HepG2 (cell line): ENCODE measurements at regions not wholly inside any gene's neighbourhood (a gene's known extent, or its start where the extent isn't known, plus 50 kb on each side); places are given as distances from the start of the nearest gene placed in this dataset.

ENCODE experiments used
- ATAC-seq: fragments of 200-7000 bp; cut with Tn5 transposase; 3 replicates; pipeline ENCODE4 v1.9.1; 2020; ENCODE audit warnings: mild to moderate bottlenecking, moderate library complexity
- BruUV-seq: library from RNA; stranded (reverse); fragments of 400-500 nt; replicated peaks from 2 replicates; lab custom pipeline; 2021; lab: Mats Ljungman, UMichigan
- CTCF ChIA-PET: fragments of 300-600 bp; formaldehyde crosslinking; extraction: SDS; loops from one replicate; lab custom pipeline; 2021; ENCODE audit warnings: low total read pairs, inconsistent platforms, low intra/inter-chr PET ratio; lab: Yijun Ruan, JAX
- POLR2A ChIA-PET: fragments of 350-600 bp; sonication (Branson Sonifier 250); formaldehyde crosslinking; loops from one replicate; lab custom pipeline; 2020; ENCODE audit warnings: antibody characterized with exemption, inconsistent platforms; lab: Yijun Ruan, JAX
- DNase-seq: peaks from one replicate; pipeline ENCODE4 v3.0.0-alpha.2; 2015; ENCODE audit warnings: low spot score
- FAIRE-seq: peaks from 3 replicates; lab custom pipeline; 2011; peaks lifted over from hg19 to GRCh38; lab: Jason Lieb, UNC
- H2AFZ ChIP-seq: one replicate; pipeline ENCODE4 v1.6.1; 2011; ENCODE audit warnings: low read length, inconsistent platforms
- H3K27ac ChIP-seq: fragments of 300-600 bp; 3 replicates; pipeline ENCODE4 v1.8.0; 2011; ENCODE audit warnings: mixed run types, mild to moderate bottlenecking, mixed read lengths, low read length, inconsistent platforms; ENCODE audit not compliant: insufficient read depth; ENCODE audit errors: extremely low read length
- H3K27me3 ChIP-seq, 2 experiments: fragments of 200-600 bp in 1 of 2; 2 replicates in 1 of 2; 3 replicates in 1 of 2; pipeline versions ENCODE4 v1.6.0 to v1.8.0; 2011; ENCODE audit warnings: low read length in 2 of 2, mild to moderate bottlenecking in 2 of 2, moderate library complexity in 2 of 2, inconsistent platforms in 1 of 2; ENCODE audit not compliant: insufficient read depth in 2 of 2, control insufficient read depth in 1 of 2
- H3K36me3 ChIP-seq, 2 experiments: fragments of 200-600 bp in 1 of 2; replicated peaks in 1 of 2; 2 replicates in 1 of 2; 3 replicates in 1 of 2; pipeline versions ENCODE4 v1.5.1 to v1.8.0; 2011; ENCODE audit warnings: low read length in 2 of 2, inconsistent platforms in 1 of 2; ENCODE audit not compliant: insufficient read depth in 2 of 2, control insufficient read depth in 1 of 2
- H3K4me1 ChIP-seq: 2 replicates; pipeline ENCODE4 v1.5.1; 2012; ENCODE audit warnings: low read length, inconsistent platforms; ENCODE audit not compliant: insufficient read depth
- H3K4me2 ChIP-seq: 2 replicates; pipeline ENCODE4 v1.6.0; 2011; ENCODE audit warnings: low read depth, low read length, inconsistent platforms
- H3K4me3 ChIP-seq, 3 experiments: fragments of 200-600 bp in 1 of 3; sonication (generic), shearing (Covaris generic) in 1 of 3; replicated peaks in 1 of 3; 2 replicates each; pipeline ENCODE4 v1.5.1; 2011 to 2016; ENCODE audit warnings: low read length in 3 of 3, inconsistent platforms in 2 of 3, low read depth in 2 of 3, mild to moderate bottlenecking in 2 of 3, control low read depth in 1 of 3, mixed read lengths in 1 of 3; ENCODE audit not compliant: insufficient read depth in 1 of 3
- H3K79me2 ChIP-seq: one replicate; pipeline ENCODE4 v1.6.1; 2011; ENCODE audit warnings: low read length, inconsistent platforms; ENCODE audit not compliant: insufficient read depth
- H3K9ac ChIP-seq: 2 replicates; pipeline ENCODE4 v1.6.0; 2011; ENCODE audit warnings: mild to moderate bottlenecking, low read depth, low read length, inconsistent platforms; ENCODE audit not compliant: insufficient read depth
- H3K9me3 ChIP-seq: 2 replicates; pipeline ENCODE4 v1.5.1; 2012; ENCODE audit warnings: mild to moderate bottlenecking, low read length
- H4K20me1 ChIP-seq: 2 replicates; pipeline ENCODE4 v1.6.0; 2011; ENCODE audit warnings: inconsistent platforms, mild to moderate bottlenecking, low read length, moderate library complexity; ENCODE audit not compliant: insufficient read depth
- AGO1 ChIP-seq: fragments of 200-400 bp; formaldehyde crosslinking; IDR thresholded peaks from 2 replicates; pipeline ENCODE4 v1.6.1; 2017; ENCODE audit warnings: mild to moderate bottlenecking, low read depth, low read length, moderate library complexity; ENCODE audit not compliant: poor library complexity, severe bottlenecking
- DR1 ChIP-seq: sonication (generic); formaldehyde crosslinking; IDR thresholded peaks from 2 replicates; pipeline ENCODE4 v1.8.0; 2021; ENCODE audit warnings: mild to moderate bottlenecking, missing genetic modification reagents, inconsistent platforms
- HMGXB3 ChIP-seq: sonication (generic); formaldehyde crosslinking; IDR thresholded peaks from 2 replicates; pipeline ENCODE4 v1.4.0; 2020; ENCODE audit warnings: missing genetic modification reagents, borderline replicate concordance
- MAX ChIP-seq: IDR thresholded peaks from 2 replicates; pipeline ENCODE4 v1.6.1; 2012; ENCODE audit warnings: inconsistent platforms
- NFKB2 ChIP-seq: sonication (generic); formaldehyde crosslinking; IDR thresholded peaks from 2 replicates; pipeline ENCODE4 v1.4.0; 2020; ENCODE audit warnings: missing genetic modification reagents, borderline replicate concordance
- ZMYM2 ChIP-seq: sonication (generic); formaldehyde crosslinking; IDR thresholded peaks from 2 replicates; pipeline ENCODE4 v1.8.0; 2022; ENCODE audit warnings: mild to moderate bottlenecking, missing genetic modification reagents
- ZNF331 ChIP-seq: sonication (generic); formaldehyde crosslinking; IDR thresholded peaks from 2 replicates; pipeline ENCODE4 v1.4.0; 2020; ENCODE audit warnings: missing genetic modification reagents
- ZNF776 ChIP-seq: sonication (generic); formaldehyde crosslinking; IDR thresholded peaks from 2 replicates; pipeline ENCODE4 v1.4.0; 2020; ENCODE audit warnings: mild to moderate bottlenecking, missing genetic modification reagents
- WGBS: methylation state at CpG from one replicate; pipeline ENCODE4 v1.1.6; 2017; ENCODE audit warnings: low lambda C conversion rate; 5-methylcytosine and 5-hydroxymethylcytosine counted together
- in situ Hi-C: cut with HindIII; loops from 2 replicates; pipeline ENCODE4 v1.10.0; 2017; ENCODE audit warnings: low pct_unique_long_range_greater_than_20kb; ENCODE audit not compliant: extremely low pct_ligation_motif_present
- intact Hi-C: fragments of 100-400 bp; cut with micrococcal nuclease; formaldehyde crosslinking; loops from one replicate; pipeline ENCODE4 v1.10.0; 2022; ENCODE audit not compliant: unreplicated experiment
- TF ChIP-seq, protein P1 (sequence below): fragments of 450-650 bp; IDR thresholded peaks from 2 replicates; pipeline ENCODE4 v1.6.1; 2017

- CTCF ChIA-PET: no interaction called here
- no peaks in the 10 kb centered on the region for H4K20me1 ChIP-seq
- DNase-seq (no peak), ATAC-seq (no peak), FAIRE-seq (no peak)
- intact Hi-C loops: no loop called here
- no peak overlapping the region for H3K4me3 ChIP-seq
- WGBS: 59% methylated on average over 15 of the region's 15 CpGs
- no peaks in the 10 kb centered on the region for H3K36me3 ChIP-seq
- no TSS peak for BruUV-seq
- TF ChIP-seq, protein P1, sequence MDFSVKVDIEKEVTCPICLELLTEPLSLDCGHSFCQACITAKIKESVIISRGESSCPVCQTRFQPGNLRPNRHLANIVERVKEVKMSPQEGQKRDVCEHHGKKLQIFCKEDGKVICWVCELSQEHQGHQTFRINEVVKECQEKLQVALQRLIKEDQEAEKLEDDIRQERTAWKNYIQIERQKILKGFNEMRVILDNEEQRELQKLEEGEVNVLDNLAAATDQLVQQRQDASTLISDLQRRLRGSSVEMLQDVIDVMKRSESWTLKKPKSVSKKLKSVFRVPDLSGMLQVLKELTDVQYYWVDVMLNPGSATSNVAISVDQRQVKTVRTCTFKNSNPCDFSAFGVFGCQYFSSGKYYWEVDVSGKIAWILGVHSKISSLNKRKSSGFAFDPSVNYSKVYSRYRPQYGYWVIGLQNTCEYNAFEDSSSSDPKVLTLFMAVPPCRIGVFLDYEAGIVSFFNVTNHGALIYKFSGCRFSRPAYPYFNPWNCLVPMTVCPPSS: no peak
- TF ChIP-seq ZNF776: no peak
- no peak for TF ChIP-seq AGO1
- in situ Hi-C loops: no loop called here
- H3K9me3 ChIP-seq: no peaks in the 10 kb centered on the region
- no peaks in the 10 kb centered on the region for H3K4me1 ChIP-seq
- H3K4me2 ChIP-seq: no peak overlapping the region
- POLR2A ChIA-PET: no interaction called here
- no peak overlapping the region for H2AFZ ChIP-seq
- no peaks in the 10 kb centered on the region for H3K79me2 ChIP-seq
- H3K27ac ChIP-seq: no peak overlapping the region
- no peak overlapping the region for H3K9ac ChIP-seq
- peaks cover 0 to 20% of the 10 kb centered on the region in 2 experiments; a peak in 2 of 5 replicates for H3K27me3 ChIP-seq
Measured at GRCh38 chr16:54577651-54578128, 291.1 kb upstream of the IRX3 start.

DNA sequence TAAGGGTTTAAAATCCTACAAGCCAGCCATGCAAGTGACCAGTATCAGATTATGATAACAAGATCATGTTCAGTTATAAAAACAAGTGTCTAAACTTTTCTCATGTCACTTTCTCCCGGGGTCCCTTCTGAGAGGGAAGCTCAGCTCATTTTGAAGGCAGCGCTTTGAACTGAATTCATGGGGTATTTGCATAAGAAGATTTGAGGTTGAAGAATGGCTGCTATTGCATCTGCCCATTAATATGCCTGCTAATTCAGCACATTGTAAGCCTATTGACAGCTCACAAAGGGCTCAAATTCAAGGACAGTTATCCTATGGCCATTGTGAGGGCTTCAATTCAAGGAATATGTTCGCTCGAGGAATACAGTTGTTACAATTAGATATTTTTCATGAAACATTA, 290.2 kb upstream of the IRX3 start:
- in situ Hi-C loops: no loop called here
- 0 out of 2 replicates have a peak, but pooled peaks cover 4% of the 10 kb centered on the region for H3K9me3 ChIP-seq
- FAIRE-seq (no peak), ATAC-seq (no peak), DNase-seq (no peak)
- BruUV-seq: no TSS peak
- no peak overlapping the region for H3K9ac ChIP-seq
- H3K27me3 ChIP-seq: peaks cover 0 to 20% of the 10 kb centered on the region in 2 experiments; a peak in 2 of 5 replicates
- 66% methylated on average over 4 of the region's 4 CpGs for WGBS
- POLR2A ChIA-PET: no interaction called here
- no peaks in the 10 kb centered on the region for H3K36me3 ChIP-seq
- H3K4me3 ChIP-seq: no peak overlapping the region
- CTCF ChIA-PET: no interaction called here
- no peak for TF ChIP-seq MAX
- TF ChIP-seq ZNF331 (CRISPR knock-in tag): no peak
- no peak for TF ChIP-seq HMGXB3 (CRISPR knock-in tag)
- TF ChIP-seq DR1 (CRISPR knock-in tag): no peak
- no peak for TF ChIP-seq NFKB2
- no peak for TF ChIP-seq ZMYM2
- H3K27ac ChIP-seq: no peak overlapping the region
- no peak overlapping the region for H2AFZ ChIP-seq
- no peaks in the 10 kb centered on the region for H3K4me1 ChIP-seq
- intact Hi-C loops: no loop called here
- H4K20me1 ChIP-seq: no peaks in the 10 kb centered on the region
- no peaks in the 10 kb centered on the region for H3K79me2 ChIP-seq
- H3K4me2 ChIP-seq: no peak overlapping the region
